ENCODE measurements at regions not wholly inside any gene's neighbourhood (a gene's known extent, or its start where the extent isn't known, plus 50 kb on each side); places are given as distances from the start of the nearest gene placed in this dataset.

DNA sequence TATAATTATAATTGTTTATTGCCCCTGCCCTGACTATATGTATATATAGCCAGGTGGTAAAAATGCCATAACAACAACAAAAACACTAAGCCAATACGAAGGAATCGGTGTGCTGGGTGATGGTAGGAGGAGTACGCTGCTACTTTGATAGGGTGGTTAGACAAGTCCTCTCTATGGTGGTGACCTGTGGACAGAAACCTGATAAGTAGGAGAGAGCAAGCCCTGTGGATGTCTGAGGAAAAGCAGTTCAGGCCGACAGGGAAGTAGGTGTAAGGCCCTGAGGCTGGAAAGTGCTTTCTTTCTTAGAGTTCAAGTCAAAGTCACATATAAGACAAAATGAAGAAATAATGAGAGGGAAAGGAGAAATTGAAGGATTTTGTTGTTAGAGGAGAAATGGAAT, 823.8 kb upstream of the CELF2 start:
- ATAC-seq (no peak), FAIRE-seq (no peak), DNase-seq (ENCODE audit: low read depth in 1 of 2, low spot score in 1 of 2) (no peak)
- Histone ChIP-seq H3K4me3 (no peak overlapping the region), H3K27ac (no peak overlapping the region), H3K4me2 (no peak overlapping the region), H3K9me3 (no peaks in the 10 kb centered on the region), H3K4me1 (no peaks in the 10 kb centered on the region)
- POLR2A ChIA-PET, result no interaction called here
- WGBS (ENCODE audit: missing lambda C conversion rate), result 33% methylated on average over 4 of the region's 4 CpGs
- CTCF ChIA-PET, result no interaction called here
- TF ChIP-seq RCOR1 (IDR thresholded peaks at IDR 0.05; ENCODE audit: low read depth, low read length) (no peak), KDM1A (IDR thresholded peaks at IDR 0.05; ENCODE audit: low read depth) (no peak), JUN (IDR thresholded peaks at IDR 0.05) (no peak), EP300 (IDR thresholded peaks at IDR 0.05) (no peak), NFE2L2 (conservative IDR thresholded peaks at IDR 0.05; ENCODE audit: low read length) (no peak)
- TF ChIP-seq, protein P1, sequence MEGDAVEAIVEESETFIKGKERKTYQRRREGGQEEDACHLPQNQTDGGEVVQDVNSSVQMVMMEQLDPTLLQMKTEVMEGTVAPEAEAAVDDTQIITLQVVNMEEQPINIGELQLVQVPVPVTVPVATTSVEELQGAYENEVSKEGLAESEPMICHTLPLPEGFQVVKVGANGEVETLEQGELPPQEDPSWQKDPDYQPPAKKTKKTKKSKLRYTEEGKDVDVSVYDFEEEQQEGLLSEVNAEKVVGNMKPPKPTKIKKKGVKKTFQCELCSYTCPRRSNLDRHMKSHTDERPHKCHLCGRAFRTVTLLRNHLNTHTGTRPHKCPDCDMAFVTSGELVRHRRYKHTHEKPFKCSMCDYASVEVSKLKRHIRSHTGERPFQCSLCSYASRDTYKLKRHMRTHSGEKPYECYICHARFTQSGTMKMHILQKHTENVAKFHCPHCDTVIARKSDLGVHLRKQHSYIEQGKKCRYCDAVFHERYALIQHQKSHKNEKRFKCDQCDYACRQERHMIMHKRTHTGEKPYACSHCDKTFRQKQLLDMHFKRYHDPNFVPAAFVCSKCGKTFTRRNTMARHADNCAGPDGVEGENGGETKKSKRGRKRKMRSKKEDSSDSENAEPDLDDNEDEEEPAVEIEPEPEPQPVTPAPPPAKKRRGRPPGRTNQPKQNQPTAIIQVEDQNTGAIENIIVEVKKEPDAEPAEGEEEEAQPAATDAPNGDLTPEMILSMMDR (IDR thresholded peaks at IDR 0.05), result no peak

- Histone ChIP-seq H3K4me3 (no peak overlapping the region), H3K4me2 (no peak overlapping the region), H3K9me3 (0 out of 3 replicates have a peak, but pooled peaks cover 3% of the 10 kb centered on the region), H3K27ac (no peak overlapping the region), H3K4me1 (no peaks in the 10 kb centered on the region)
- TF ChIP-seq RAD21 (conservative IDR thresholded peaks at IDR 0.05 in 1 of 2, IDR thresholded peaks at IDR 0.05 in 1 of 2), result no peak
- ATAC-seq (no peak), FAIRE-seq (no peak), DNase-seq (ENCODE audit: low read depth in 1 of 2, low spot score in 1 of 2) (no peak)
- 30% methylated on average over 5 of the region's 5 CpGs for WGBS (ENCODE audit: missing lambda C conversion rate)
- ChIA-PET CTCF (no interaction called here), POLR2A (no interaction called here)
Observed at GRCh38 chr10:10196701-10197100, 821.0 kb upstream of the CELF2 start.

DNA sequence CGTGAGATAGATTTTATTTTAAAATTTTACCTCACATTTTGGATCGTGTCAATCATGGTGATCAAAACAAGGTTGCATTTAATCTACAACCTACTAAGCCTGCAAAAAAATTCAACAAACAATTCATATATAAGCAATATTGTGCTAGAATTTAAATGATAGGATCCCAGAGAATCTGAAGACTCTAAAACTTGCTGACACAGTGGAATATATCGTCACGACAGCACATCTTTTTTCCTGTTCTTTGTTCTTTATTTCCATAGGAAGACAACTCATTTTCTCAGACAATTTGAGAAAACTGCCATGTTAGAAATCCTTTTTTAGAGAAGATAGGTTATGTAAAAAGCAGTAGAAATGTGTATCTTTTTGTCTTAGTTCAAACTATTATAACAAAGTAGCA, 820.2 kb upstream of the CELF2 start:
- ChIA-PET POLR2A (no interaction called here), CTCF (no interaction called here)
- H3K27ac ChIP-seq, result no peak overlapping the region
- TF ChIP-seq MAFK (IDR thresholded peaks at IDR 0.05; ENCODE audit: partially characterized antibody), result peak; percentile 52
- no peak for TF ChIP-seq HEYL (CRISPR knock-in tag; IDR thresholded peaks at IDR 0.05)
- TF ChIP-seq MAX (IDR thresholded peaks at IDR 0.05), result no peak
- 0 out of 3 replicates have a peak, but pooled peaks cover 4% of the 10 kb centered on the region for H3K9me3 ChIP-seq
- WGBS (ENCODE audit: missing lambda C conversion rate), result 44% methylated on average over 4 of the region's 4 CpGs
- H3K4me2 ChIP-seq, result no peak overlapping the region
- DNase-seq (ENCODE audit: low read depth in 1 of 2, low spot score in 1 of 2) (no peak), ATAC-seq (no peak), FAIRE-seq (no peak)
- no peaks in the 10 kb centered on the region for H3K4me1 ChIP-seq
- H3K4me3 ChIP-seq, result no peak overlapping the region

- FAIRE-seq, result no peak
Observed at GRCh38 chr10:10198363-10198762, 819.3 kb upstream of the CELF2 start.

More at GRCh38 chr10:10198363-10198762, 819.3 kb upstream of the CELF2 start:
- Histone ChIP-seq H3K4me2 (no peak overlapping the region), H3K27ac (no peak overlapping the region), H3K9me3 (0 out of 3 replicates have a peak, but pooled peaks cover 4% of the 10 kb centered on the region), H3K4me3 (no peak overlapping the region), H3K4me1 (no peaks in the 10 kb centered on the region)
- 6% methylated on average over 6 of the region's 6 CpGs for WGBS (ENCODE audit: missing lambda C conversion rate)
- POLR2A ChIA-PET, result no interaction called here
- CTCF ChIA-PET, result no interaction called here
- TF ChIP-seq MYC (IDR thresholded peaks at IDR 0.05; ENCODE audit: borderline replicate concordance, low read length), result no peak
- TF ChIP-seq JUN (IDR thresholded peaks at IDR 0.05), result no peak
- no peak for TF ChIP-seq GATA3 (IDR thresholded peaks at IDR 0.05; ENCODE audit: borderline replicate concordance)
- TF ChIP-seq NFE2L2 (conservative IDR thresholded peaks at IDR 0.05; ENCODE audit: low read length), result no peak
- no peak for TF ChIP-seq RARB (CRISPR knock-in tag; IDR thresholded peaks at IDR 0.05)
- TF ChIP-seq ZSCAN20 (CRISPR knock-in tag; IDR thresholded peaks at IDR 0.05), result no peak
- TF ChIP-seq BHLHE40 (IDR thresholded peaks at IDR 0.05; ENCODE audit: low read depth, low read length), result no peak
- TF ChIP-seq RNF2 (IDR thresholded peaks at IDR 0.05; ENCODE audit: borderline replicate concordance, low read depth), result no peak
- TF ChIP-seq CHD2 (IDR thresholded peaks at IDR 0.05; ENCODE audit: low read length, partially characterized antibody), result no peak
- no peak for TF ChIP-seq PBX3 (IDR thresholded peaks at IDR 0.05)
- no peak for TF ChIP-seq KDM5A (IDR thresholded peaks at IDR 0.05)
- TF ChIP-seq MAX (IDR thresholded peaks at IDR 0.05), result no peak
- no peak for TF ChIP-seq POLR2AphosphoS2 (conservative IDR thresholded peaks at IDR 0.05; ENCODE audit: low read length)
- no peak for TF ChIP-seq EP300 (IDR thresholded peaks at IDR 0.05)
- no peak for TF ChIP-seq CBX8 (IDR thresholded peaks at IDR 0.05)
- TF ChIP-seq, protein P2, sequence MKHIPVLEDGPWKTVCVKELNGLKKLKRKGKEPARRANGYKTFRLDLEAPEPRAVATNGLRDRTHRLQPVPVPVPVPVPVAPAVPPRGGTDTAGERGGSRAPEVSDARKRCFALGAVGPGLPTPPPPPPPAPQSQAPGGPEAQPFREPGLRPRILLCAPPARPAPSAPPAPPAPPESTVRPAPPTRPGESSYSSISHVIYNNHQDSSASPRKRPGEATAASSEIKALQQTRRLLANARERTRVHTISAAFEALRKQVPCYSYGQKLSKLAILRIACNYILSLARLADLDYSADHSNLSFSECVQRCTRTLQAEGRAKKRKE (CRISPR knock-in tag; IDR thresholded peaks at IDR 0.05; ENCODE audit: low read depth), result no peak
- TF ChIP-seq HOXB5 (CRISPR knock-in tag; IDR thresholded peaks at IDR 0.05), result no peak
- no peak for ATAC-seq
- DNase-seq (ENCODE audit: low read depth in 1 of 2, low spot score in 1 of 2), result no peak
